Central memory CD8-positive, alpha-beta T cell (primary cell): ENCODE measurements at regions not wholly inside any gene's neighbourhood (a gene's known extent, or its start where the extent isn't known, plus 50 kb on each side); places are given as distances from the start of the nearest gene placed in this dataset.

Experiments
- ATAC-seq: fragments of 150-1000 bp; cut with Tn5 transposase; replicated peaks from 2 replicates; pipeline ENCODE4 v1.10.0; 2022; ENCODE audit warnings: mild to moderate bottlenecking, moderate FRiP score, moderate number of reproducible peaks; ENCODE audit not compliant: poor library complexity, severe bottlenecking; ENCODE audit errors: extremely low read depth
- DNase-seq, 2 donors: peaks; one replicate each; pipeline ENCODE4 v3.0.0; 2021; ENCODE audit warnings: low spot score in 2 of 2
- H3K27ac Mint-ChIP-seq: one replicate; pipeline ENCODE4 v1.8.0; 2022; ENCODE audit warnings: low read depth, mild to moderate bottlenecking, moderate library complexity, mixed read lengths
- H3K27me3 Mint-ChIP-seq: one replicate; pipeline ENCODE4 v1.8.0; 2022; ENCODE audit warnings: mixed read lengths
- H3K36me3 Mint-ChIP-seq: one replicate; pipeline ENCODE4 v1.8.0; 2022; ENCODE audit warnings: mild to moderate bottlenecking, moderate library complexity, mixed read lengths; ENCODE audit not compliant: insufficient read depth
- H3K4me1 Mint-ChIP-seq: one replicate; pipeline ENCODE4 v1.8.0; 2022; ENCODE audit warnings: mixed read lengths
- H3K4me3 Mint-ChIP-seq: one replicate; pipeline ENCODE4 v1.8.0; 2022; ENCODE audit warnings: mild to moderate bottlenecking, moderate library complexity, mixed read lengths
- H3K9me3 Mint-ChIP-seq: one replicate; pipeline ENCODE4 v1.8.0; 2022; ENCODE audit warnings: mixed read lengths

GRCh38 chr2:52959801-52960200 lies 807.8 kb upstream of the CHAC2 start:
- Mint-ChIP-seq H3K36me3 (no peaks in the 10 kb centered on the region), H3K9me3 (peaks cover 29% of the 10 kb centered on the region), H3K4me1 (no peaks in the 10 kb centered on the region), H3K27ac (no peak overlapping the region), H3K27me3 (no peaks in the 10 kb centered on the region), H3K4me3 (no peak overlapping the region)
- no peak for DNase-seq
- ATAC-seq: no peak

- Mint-ChIP-seq H3K4me1 (no peaks in the 10 kb centered on the region), H3K36me3 (no peaks in the 10 kb centered on the region), H3K27ac (no peak overlapping the region)
These were observed 810.8 kb upstream of the CHAC2 start for GRCh38 chr2:52956766-52957165.

GRCh38 chr2:52956118-52956517 lies 811.5 kb upstream of the CHAC2 start:
- Mint-ChIP-seq H3K27ac (no peak overlapping the region), H3K36me3 (no peaks in the 10 kb centered on the region), H3K9me3 (peaks cover 17% of the 10 kb centered on the region), H3K4me1 (no peaks in the 10 kb centered on the region), H3K27me3 (no peaks in the 10 kb centered on the region), H3K4me3 (no peak overlapping the region)
- DNase-seq (no peak), ATAC-seq (no peak)

More at GRCh38 chr2:52956766-52957165, 810.8 kb upstream of the CHAC2 start:
- ATAC-seq (no peak), DNase-seq (no peak)
- H3K9me3 Mint-ChIP-seq: peaks cover 17% of the 10 kb centered on the region
- no peaks in the 10 kb centered on the region for H3K27me3 Mint-ChIP-seq
- H3K4me3 Mint-ChIP-seq: no peak overlapping the region

- Mint-ChIP-seq H3K4me1 (no peaks in the 10 kb centered on the region), H3K4me3 (no peak overlapping the region), H3K27me3 (no peaks in the 10 kb centered on the region), H3K9me3 (peaks cover 25% of the 10 kb centered on the region), H3K27ac (no peak overlapping the region), H3K36me3 (no peaks in the 10 kb centered on the region)
- DNase-seq: no peak
- no peak for ATAC-seq
These were observed 812.5 kb upstream of the CHAC2 start for GRCh38 chr2:52955079-52955478.

- no peak overlapping the region for H3K27ac Mint-ChIP-seq
- no peak for DNase-seq
- no peaks in the 10 kb centered on the region for H3K4me1 Mint-ChIP-seq
- no peak for ATAC-seq
- peaks cover 17% of the 10 kb centered on the region for H3K9me3 Mint-ChIP-seq
- H3K4me3 Mint-ChIP-seq: no peak overlapping the region
- no peaks in the 10 kb centered on the region for H3K27me3 Mint-ChIP-seq
- no peaks in the 10 kb centered on the region for H3K36me3 Mint-ChIP-seq
These were observed 827.5 kb upstream of the CHAC2 start for GRCh38 chr2:52940101-52940500.

- Mint-ChIP-seq H3K27ac (no peak overlapping the region), H3K4me3 (no peak overlapping the region), H3K9me3 (peaks cover 17% of the 10 kb centered on the region), H3K36me3 (no peaks in the 10 kb centered on the region), H3K27me3 (no peaks in the 10 kb centered on the region), H3K4me1 (no peaks in the 10 kb centered on the region)
- DNase-seq (no peak), ATAC-seq (no peak)
These were observed 828.4 kb upstream of the CHAC2 start for GRCh38 chr2:52939250-52939649.

- H3K4me1 Mint-ChIP-seq: no peaks in the 10 kb centered on the region
- no peak for ATAC-seq
- DNase-seq: no peak
- no peaks in the 10 kb centered on the region for H3K36me3 Mint-ChIP-seq
- H3K27me3 Mint-ChIP-seq: no peaks in the 10 kb centered on the region
- H3K4me3 Mint-ChIP-seq: no peak overlapping the region
- H3K9me3 Mint-ChIP-seq: peaks cover 5% of the 10 kb centered on the region
- no peak overlapping the region for H3K27ac Mint-ChIP-seq
These were observed 831.6 kb upstream of the CHAC2 start for GRCh38 chr2:52936029-52936428.

GRCh38 chr2:52934920-52935640 lies 832.5 kb upstream of the CHAC2 start:
- DNase-seq (no peak), ATAC-seq (no peak)
- Mint-ChIP-seq H3K36me3 (no peaks in the 10 kb centered on the region), H3K4me1 (no peaks in the 10 kb centered on the region), H3K9me3 (peaks cover 12% of the 10 kb centered on the region), H3K27me3 (no peaks in the 10 kb centered on the region), H3K4me3 (no peak overlapping the region), H3K27ac (no peak overlapping the region)

GRCh38 chr2:52934323-52934898 lies 833.2 kb upstream of the CHAC2 start:
- ATAC-seq (no peak), DNase-seq (no peak)
- Mint-ChIP-seq H3K27me3 (no peaks in the 10 kb centered on the region), H3K4me3 (no peak overlapping the region), H3K9me3 (peaks cover 11% of the 10 kb centered on the region), H3K36me3 (no peaks in the 10 kb centered on the region), H3K4me1 (no peaks in the 10 kb centered on the region), H3K27ac (no peak overlapping the region)

- Mint-ChIP-seq H3K9me3 (peaks cover 7% of the 10 kb centered on the region), H3K4me3 (no peak overlapping the region), H3K27ac (no peak overlapping the region), H3K4me1 (no peaks in the 10 kb centered on the region), H3K27me3 (no peaks in the 10 kb centered on the region), H3K36me3 (peaks cover 1% of the 10 kb centered on the region)
- DNase-seq: no peak
- no peak for ATAC-seq
These were observed 833.7 kb upstream of the CHAC2 start for GRCh38 chr2:52933878-52934277.

GRCh38 chr2:52931660-52932059 lies 835.9 kb upstream of the CHAC2 start:
- ATAC-seq: no peak
- Mint-ChIP-seq H3K27ac (no peak overlapping the region), H3K9me3 (peaks cover 13% of the 10 kb centered on the region), H3K4me3 (no peak overlapping the region), H3K36me3 (peaks cover 1% of the 10 kb centered on the region), H3K27me3 (no peaks in the 10 kb centered on the region), H3K4me1 (no peaks in the 10 kb centered on the region)
- DNase-seq: no peak

GRCh38 chr2:52929412-52929811 lies 838.2 kb upstream of the CHAC2 start:
- ATAC-seq: no peak

GRCh38 chr2:52919673-52920072 lies 847.9 kb upstream of the CHAC2 start:
- Mint-ChIP-seq H3K27me3 (no peaks in the 10 kb centered on the region), H3K36me3 (no peaks in the 10 kb centered on the region), H3K27ac (no peak overlapping the region), H3K4me1 (no peaks in the 10 kb centered on the region), H3K4me3 (no peak overlapping the region), H3K9me3 (peaks cover 15% of the 10 kb centered on the region)
- no peak for ATAC-seq
- no peak for DNase-seq

More at GRCh38 chr2:52929412-52929811, 838.2 kb upstream of the CHAC2 start:
- H3K27me3 Mint-ChIP-seq: no peaks in the 10 kb centered on the region
- peaks cover 18% of the 10 kb centered on the region for H3K9me3 Mint-ChIP-seq
- no peak overlapping the region for H3K27ac Mint-ChIP-seq
- no peaks in the 10 kb centered on the region for H3K4me1 Mint-ChIP-seq
- H3K4me3 Mint-ChIP-seq: no peak overlapping the region
- DNase-seq: no peak
- H3K36me3 Mint-ChIP-seq: peaks cover 1% of the 10 kb centered on the region
